A673 (cell line): ENCODE measurements at regions not wholly inside any gene's neighbourhood (a gene's known extent, or its start where the extent isn't known, plus 50 kb on each side); places are given as distances from the start of the nearest gene placed in this dataset.

Experiments
- BruUV-seq: library from RNA; stranded (reverse); fragments of 400-500 nt; replicated peaks from 2 replicates; lab custom pipeline; 2021; lab: Mats Ljungman, UMichigan
- CTCF ChIA-PET: fragments of 300-600 bp; sonication (Branson Sonifier 250); formaldehyde crosslinking; loops from one replicate; lab custom pipeline; 2022; ENCODE audit warnings: antibody characterized with exemption; lab: Charles Lee
- POLR2A ChIA-PET: fragments of 300-600 bp; sonication (Branson Sonifier 250); formaldehyde crosslinking; loops from one replicate; lab custom pipeline; 2022; ENCODE audit warnings: antibody characterized with exemption; ENCODE audit not compliant: low non-redundant PET; lab: Charles Lee
- DNase-seq: peaks from one replicate; pipeline ENCODE4 v3.0.0-alpha.2; 2015; ENCODE audit warnings: low spot score
- H3K27ac ChIP-seq: fragments of 200-600 bp; sonication (generic); 2 replicates; pipeline ENCODE4 v1.5.1; 2016; ENCODE audit warnings: mixed run types, low read depth, mild to moderate bottlenecking, mixed read lengths, antibody characterized with exemption, low read length; ENCODE audit not compliant: poor library complexity, severe bottlenecking
- H3K27me3 ChIP-seq: fragments of 200-600 bp; sonication (generic); replicated peaks from 2 replicates; pipeline ENCODE4 v1.6.1; 2017; ENCODE audit warnings: mixed run types, low read depth, mild to moderate bottlenecking, mixed read lengths, antibody characterized with exemption, low read length; ENCODE audit not compliant: insufficient read depth, poor library complexity
- H3K36me3 ChIP-seq: fragments of 200-600 bp; sonication (generic); 2 replicates; pipeline ENCODE4 v1.6.1; 2016; ENCODE audit warnings: mixed run types, mild to moderate bottlenecking, mixed read lengths, antibody characterized with exemption, low read length; ENCODE audit not compliant: insufficient read depth, poor library complexity, severe bottlenecking
- H3K4me1 ChIP-seq: fragments of 200-600 bp; sonication (generic); 2 replicates; pipeline ENCODE4 v1.6.1; 2017; ENCODE audit warnings: mixed run types, mild to moderate bottlenecking, mixed read lengths, antibody characterized with exemption, low read length; ENCODE audit not compliant: insufficient read depth, poor library complexity, severe bottlenecking
- H3K4me3 ChIP-seq: fragments of 200-600 bp; sonication (generic); 2 replicates; pipeline ENCODE4 v1.5.1; 2016; ENCODE audit warnings: low read depth, mixed run types, mild to moderate bottlenecking, mixed read lengths, low read length; ENCODE audit not compliant: poor library complexity, severe bottlenecking
- H3K9me3 ChIP-seq: fragments of 200-600 bp; sonication (generic); 2 replicates; pipeline ENCODE4 v1.6.1; 2016; ENCODE audit warnings: mixed run types, low read depth, mild to moderate bottlenecking, mixed read lengths, antibody characterized with exemption, low read length; ENCODE audit not compliant: poor library complexity, severe bottlenecking
- EZH2 ChIP-seq: fragments of 200-600 bp; sonication (generic); IDR thresholded peaks from 2 replicates; pipeline ENCODE4 v1.6.1; 2017; ENCODE audit warnings: borderline replicate concordance, low read depth, mild to moderate bottlenecking, mixed read lengths, antibody characterized with exemption, low read length; ENCODE audit not compliant: poor library complexity, severe bottlenecking
- intact Hi-C: fragments of 100-400 bp; cut with micrococcal nuclease; formaldehyde crosslinking; loops from one replicate; pipeline ENCODE4 v1.10.0; 2022; ENCODE audit not compliant: unreplicated experiment
- TF ChIP-seq, protein P1 (sequence below): fragments of 300-800, 200-600 bp; sonication (generic); conservative IDR thresholded peaks from 2 replicates; pipeline ENCODE4 v1.5.1; 2017; ENCODE audit warnings: low read depth, mild to moderate bottlenecking, antibody characterized with exemption, low read length, moderate library complexity, mixed read lengths

- H3K4me3 ChIP-seq: no peak overlapping the region
- no peaks in the 10 kb centered on the region for H3K4me1 ChIP-seq
- intact Hi-C loops: no loop called here
- no peaks in the 10 kb centered on the region for H3K36me3 ChIP-seq
- no TSS peak for BruUV-seq
- CTCF ChIA-PET: no interaction called here
- POLR2A ChIA-PET: no interaction called here
- TF ChIP-seq EZH2: no peak
- TF ChIP-seq, protein P1, sequence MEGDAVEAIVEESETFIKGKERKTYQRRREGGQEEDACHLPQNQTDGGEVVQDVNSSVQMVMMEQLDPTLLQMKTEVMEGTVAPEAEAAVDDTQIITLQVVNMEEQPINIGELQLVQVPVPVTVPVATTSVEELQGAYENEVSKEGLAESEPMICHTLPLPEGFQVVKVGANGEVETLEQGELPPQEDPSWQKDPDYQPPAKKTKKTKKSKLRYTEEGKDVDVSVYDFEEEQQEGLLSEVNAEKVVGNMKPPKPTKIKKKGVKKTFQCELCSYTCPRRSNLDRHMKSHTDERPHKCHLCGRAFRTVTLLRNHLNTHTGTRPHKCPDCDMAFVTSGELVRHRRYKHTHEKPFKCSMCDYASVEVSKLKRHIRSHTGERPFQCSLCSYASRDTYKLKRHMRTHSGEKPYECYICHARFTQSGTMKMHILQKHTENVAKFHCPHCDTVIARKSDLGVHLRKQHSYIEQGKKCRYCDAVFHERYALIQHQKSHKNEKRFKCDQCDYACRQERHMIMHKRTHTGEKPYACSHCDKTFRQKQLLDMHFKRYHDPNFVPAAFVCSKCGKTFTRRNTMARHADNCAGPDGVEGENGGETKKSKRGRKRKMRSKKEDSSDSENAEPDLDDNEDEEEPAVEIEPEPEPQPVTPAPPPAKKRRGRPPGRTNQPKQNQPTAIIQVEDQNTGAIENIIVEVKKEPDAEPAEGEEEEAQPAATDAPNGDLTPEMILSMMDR: no peak
- no peaks in the 10 kb centered on the region for H3K9me3 ChIP-seq
- DNase-seq: no peak
- peaks cover 8% of the 10 kb centered on the region for H3K27me3 ChIP-seq
- no peak overlapping the region for H3K27ac ChIP-seq
Measured at GRCh38 chr5:159727167-159727566, 189.1 kb upstream of the ADRA1B start.

DNA sequence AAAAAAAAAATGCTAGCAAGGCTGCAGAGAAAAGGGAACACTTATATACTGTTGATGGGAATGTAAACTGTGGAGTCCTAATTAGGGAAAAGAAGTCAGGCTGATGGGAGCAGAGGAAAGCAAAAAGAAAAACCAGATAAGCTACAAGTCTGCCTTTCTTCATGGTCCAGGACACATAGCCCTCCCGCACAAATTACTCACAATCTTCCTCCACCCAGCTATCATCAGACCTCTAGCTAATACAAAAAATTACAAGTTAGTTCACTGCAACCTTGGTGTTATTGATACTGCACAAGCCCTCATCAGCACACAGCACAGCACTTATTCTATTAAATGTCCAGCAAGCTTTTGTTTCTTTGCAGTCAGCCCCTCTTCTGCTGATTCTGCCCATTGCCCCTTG lies 186.0 kb upstream of the ADRA1B start:
- no TSS peak for BruUV-seq
- POLR2A ChIA-PET: no interaction called here
- intact Hi-C loops: no loop called here

GRCh38 chr5:159732220-159732619 lies 184.1 kb upstream of the ADRA1B start:
- CTCF ChIA-PET: interaction anchor here (0.6 kb wide), 1 partner anchor 216 kb away, joined by 4 read pairs; no protein-coding TSS in a partner anchor
- Histone ChIP-seq H3K27me3 (peaks cover 10% of the 10 kb centered on the region), H3K36me3 (no peaks in the 10 kb centered on the region), H3K27ac (no peak overlapping the region), H3K4me1 (no peaks in the 10 kb centered on the region), H3K4me3 (no peak overlapping the region), H3K9me3 (no peaks in the 10 kb centered on the region)
- intact Hi-C loops: no loop called here
- POLR2A ChIA-PET: no interaction called here
- TF ChIP-seq, protein P1: no peak
- TF ChIP-seq EZH2: no peak
- BruUV-seq: no TSS peak
- no peak for DNase-seq

More for the DNA sequence above, 186.0 kb upstream of the ADRA1B start:
- Histone ChIP-seq H3K36me3 (no peaks in the 10 kb centered on the region), H3K9me3 (no peaks in the 10 kb centered on the region), H3K27me3 (peaks cover 8% of the 10 kb centered on the region), H3K4me1 (no peaks in the 10 kb centered on the region), H3K4me3 (no peak overlapping the region), H3K27ac (no peak overlapping the region)
- CTCF ChIA-PET: no interaction called here
- TF ChIP-seq, protein P1: no peak
- TF ChIP-seq EZH2: no peak
- DNase-seq: no peak
